H9 (cell line): ENCODE measurements at regions not wholly inside any gene's neighbourhood (a gene's known extent, or its start where the extent isn't known, plus 50 kb on each side); places are given as distances from the start of the nearest gene placed in this dataset.

Source experiments
- DNase-seq: peaks from one replicate; pipeline ENCODE4 v3.0.0-alpha.2; 2017
- H2AFZ ChIP-seq: one replicate; pipeline ENCODE4 v1.6.1; 2013; ENCODE audit warnings: mild to moderate bottlenecking, low read length, control low read depth, moderate library complexity
- H2AK5ac ChIP-seq: 2 replicates; pipeline ENCODE4 v1.6.1; 2013; ENCODE audit warnings: low read length, control low read depth, mixed read lengths; ENCODE audit not compliant: insufficient read length
- H2BK120ac ChIP-seq: one replicate; pipeline ENCODE4 v1.6.1; 2013; ENCODE audit warnings: low read depth, mild to moderate bottlenecking, low read length, control low read depth, inconsistent platforms; ENCODE audit not compliant: poor library complexity, severe bottlenecking
- H2BK12ac ChIP-seq: 2 replicates; pipeline ENCODE4 v1.6.1; 2013; ENCODE audit warnings: low read length, control low read depth, mixed read lengths, low read depth; ENCODE audit not compliant: insufficient read length
- H2BK15ac ChIP-seq: 2 replicates; pipeline ENCODE4 v1.6.1; 2013; ENCODE audit warnings: low read depth, low read length, control low read depth
- H2BK20ac ChIP-seq: one replicate; pipeline ENCODE4 v1.6.1; 2013; ENCODE audit warnings: low read depth, mild to moderate bottlenecking, low read length, control low read depth, inconsistent platforms; ENCODE audit not compliant: poor library complexity, severe bottlenecking
- H2BK5ac ChIP-seq: 2 replicates; pipeline ENCODE4 v1.6.1; 2013; ENCODE audit warnings: low read length, control low read depth, mixed read lengths; ENCODE audit not compliant: insufficient read length
- H3K14ac ChIP-seq: 2 replicates; pipeline ENCODE4 v1.6.1; 2013; ENCODE audit warnings: low read length, control low read depth; ENCODE audit not compliant: insufficient read depth
- H3K18ac ChIP-seq: 2 replicates; pipeline ENCODE4 v1.6.1; 2013; ENCODE audit warnings: low read depth, mild to moderate bottlenecking, mixed read lengths, low read length, control low read depth; ENCODE audit not compliant: insufficient read length
- H3K23ac ChIP-seq: 2 replicates; pipeline ENCODE4 v1.6.1; 2013; ENCODE audit warnings: low read length, control low read depth, mixed read lengths, low read depth; ENCODE audit not compliant: insufficient read length
- H3K23me2 ChIP-seq: 2 replicates; pipeline ENCODE4 v1.6.1; 2013; ENCODE audit warnings: low read depth, mild to moderate bottlenecking, mixed read lengths, low read length, control low read depth; ENCODE audit not compliant: insufficient read length, poor library complexity, severe bottlenecking
- H3K27ac ChIP-seq: 2 replicates; pipeline ENCODE4 v1.5.1; 2013; ENCODE audit warnings: low read length, control low read depth, mixed read lengths, low read depth; ENCODE audit not compliant: insufficient read length
- H3K27me3 ChIP-seq: 2 replicates; pipeline ENCODE4 v1.6.1; 2013; ENCODE audit warnings: low read length, control low read depth, inconsistent platforms; ENCODE audit not compliant: insufficient read depth
- H3K4ac ChIP-seq: 2 replicates; pipeline ENCODE4 v1.6.1; 2013; ENCODE audit warnings: low read depth, mild to moderate bottlenecking, control low read depth, inconsistent platforms, low read length, moderate library complexity
- H3K4me1 ChIP-seq: 2 replicates; pipeline ENCODE4 v1.6.1; 2013; ENCODE audit warnings: low read length, control low read depth, inconsistent platforms; ENCODE audit not compliant: insufficient read depth
- H3K4me2 ChIP-seq: 2 replicates; pipeline ENCODE4 v1.6.1; 2013; ENCODE audit warnings: low read length, control low read depth, mixed read lengths; ENCODE audit not compliant: insufficient read length, insufficient read depth
- H3K56ac ChIP-seq: 2 replicates; pipeline ENCODE4 v1.6.1; 2013; ENCODE audit warnings: low read depth, mild to moderate bottlenecking, mixed read lengths, low read length, control low read depth; ENCODE audit not compliant: insufficient read length
- H3K79me1 ChIP-seq: 2 replicates; pipeline ENCODE4 v1.6.1; 2013; ENCODE audit warnings: low read depth, mild to moderate bottlenecking, moderate library complexity, low read length, control low read depth, inconsistent platforms; ENCODE audit not compliant: insufficient read depth, poor library complexity, severe bottlenecking
- H3K79me2 ChIP-seq: 2 replicates; pipeline ENCODE4 v1.6.1; 2013; ENCODE audit warnings: low read length, control low read depth, inconsistent platforms; ENCODE audit not compliant: insufficient read depth
- H3K9ac ChIP-seq: 2 replicates; pipeline ENCODE4 v1.6.1; 2013; ENCODE audit warnings: low read length, control low read depth, mixed read lengths; ENCODE audit not compliant: insufficient read length; ENCODE audit errors: extremely low read depth
- H3K9me3 ChIP-seq: one replicate; pipeline ENCODE4 v1.6.1; 2013; ENCODE audit warnings: low read depth, low read length, inconsistent platforms; ENCODE audit not compliant: control insufficient read depth
- H3T11ph ChIP-seq: one replicate; pipeline ENCODE4 v1.6.1; 2013; ENCODE audit warnings: mild to moderate bottlenecking, low read length, control low read depth, inconsistent platforms
- H4K20me1 ChIP-seq: one replicate; pipeline ENCODE4 v1.6.1; 2013; ENCODE audit not compliant: control insufficient read depth, insufficient read length, insufficient read depth
- H4K5ac ChIP-seq: 2 replicates; pipeline ENCODE4 v1.6.1; 2013; ENCODE audit warnings: low read depth, mild to moderate bottlenecking, mixed read lengths, low read length, control low read depth; ENCODE audit not compliant: insufficient read length
- H4K8ac ChIP-seq: replicated peaks from 2 replicates; pipeline ENCODE4 v1.6.1; 2013; ENCODE audit warnings: low read length, control low read depth, mixed read lengths, low read depth; ENCODE audit not compliant: insufficient read length
- H4K91ac ChIP-seq: 2 replicates; pipeline ENCODE4 v1.6.1; 2013; ENCODE audit warnings: low read depth, mild to moderate bottlenecking, moderate library complexity, mixed read lengths, low read length, control low read depth; ENCODE audit not compliant: insufficient read length
- H3K27ac Mint-ChIP-seq, 3 experiments: 2 replicates in 2 of 3; 3 replicates in 1 of 3; pipeline ENCODE4 v1.8.0; 2020 to 2021; ENCODE audit warnings: mixed read lengths in 3 of 3, mild to moderate bottlenecking in 1 of 3, moderate library complexity in 1 of 3
- H3K27me3 Mint-ChIP-seq: 2 replicates; pipeline ENCODE4 v1.8.0; 2021; ENCODE audit warnings: low read depth, mild to moderate bottlenecking, moderate library complexity, mixed read lengths
- H3K36me3 Mint-ChIP-seq, 3 experiments: 2 replicates in 2 of 3; 3 replicates in 1 of 3; pipeline ENCODE4 v1.8.0; 2020 to 2021; ENCODE audit warnings: low read depth in 3 of 3, mixed read lengths in 3 of 3; ENCODE audit not compliant: insufficient read depth in 1 of 3
- H3K4me1 Mint-ChIP-seq, 2 experiments: 2 replicates each; pipeline ENCODE4 v1.8.0; 2020; ENCODE audit warnings: mixed read lengths in 2 of 2
- H3K4me3 Mint-ChIP-seq, 2 experiments: 2 replicates in 1 of 2; 3 replicates in 1 of 2; pipeline ENCODE4 v1.8.0; 2020 to 2021; ENCODE audit warnings: mild to moderate bottlenecking in 2 of 2, mixed read lengths in 2 of 2, moderate library complexity in 1 of 2
- H3K9me3 Mint-ChIP-seq, 2 experiments: 2 replicates in 1 of 2; 3 replicates in 1 of 2; pipeline ENCODE4 v1.8.0; 2020; ENCODE audit warnings: mild to moderate bottlenecking in 2 of 2, mixed read lengths in 2 of 2, moderate library complexity in 1 of 2
- WGBS: extraction: QIAGEN DNeasy Blood & Tissue Kit; methylation state at CpG from one replicate; pipeline ENCODE4 v1.1.7; 2013; ENCODE audit warnings: missing lambda C conversion rate, low lambda C conversion rate, mixed read lengths; ENCODE audit not compliant: insufficient read length; ENCODE audit errors: extremely low coverage; 5-methylcytosine and 5-hydroxymethylcytosine counted together
- TF ChIP-seq, protein P1 (sequence below): fragments of 200-600 bp; sonication (generic); conservative IDR thresholded peaks from 3 replicates; pipeline ENCODE4 v1.8.0; 2021; ENCODE audit warnings: antibody characterized with exemption, mild to moderate bottlenecking

DNA sequence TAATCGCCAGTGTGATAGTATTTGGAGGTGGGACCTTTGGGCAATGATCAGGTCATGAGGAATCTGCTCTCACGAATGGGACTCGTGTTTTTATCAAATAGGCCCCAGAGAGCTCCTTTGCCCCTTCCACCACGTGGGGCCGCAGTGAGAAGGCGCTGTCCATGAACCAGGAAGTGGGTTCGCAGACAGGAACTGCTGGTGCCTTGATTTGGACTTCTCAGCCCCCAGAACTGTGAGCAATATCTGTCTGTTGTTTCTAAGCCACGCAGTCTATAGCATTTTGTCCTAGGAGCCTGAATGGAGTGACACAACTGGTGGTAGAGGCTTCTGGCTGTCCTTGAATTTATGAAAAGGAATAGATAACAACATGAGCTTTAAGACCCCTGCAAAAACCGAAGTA is 111.2 kb upstream of the HDAC4 start:
- Histone ChIP-seq H2BK20ac (no peak overlapping the region), H3K23me2 (no peaks in the 10 kb centered on the region), H3K4me2 (no peak overlapping the region), H3K4me1 (no peaks in the 10 kb centered on the region), H2AFZ (no peak overlapping the region), H2BK5ac (no peak overlapping the region), H3T11ph (no peak overlapping the region), H3K56ac (no peak overlapping the region), H3K18ac (no peak overlapping the region), H3K79me1 (no peaks in the 10 kb centered on the region), H4K20me1 (no peaks in the 10 kb centered on the region), H4K5ac (no peak overlapping the region), H3K14ac (no peak overlapping the region), H2AK5ac (no peak overlapping the region), H3K27me3 (no peaks in the 10 kb centered on the region), H3K9ac (no peak overlapping the region), H3K4ac (no peak overlapping the region), H3K9me3 (no peaks in the 10 kb centered on the region), H2BK120ac (no peak overlapping the region), H3K79me2 (no peaks in the 10 kb centered on the region), H2BK15ac (no peak overlapping the region), H3K27ac (no peak overlapping the region), H2BK12ac (no peak overlapping the region), H4K91ac (no peak overlapping the region), H3K23ac (no peak overlapping the region), H4K8ac (no peak overlapping the region)
- Mint-ChIP-seq H3K4me3 (no peak overlapping the region), H3K27ac (no peak overlapping the region), H3K4me1 (peaks cover 2 to 3% of the 10 kb centered on the region in 2 experiments; a peak in 3 of 4 replicates), H3K36me3 (no peaks in the 10 kb centered on the region; a peak in 1 of 7 replicates), H3K9me3 (peaks cover 0 to 5% of the 10 kb centered on the region in 2 experiments; a peak in 2 of 5 replicates), H3K27me3 (peaks cover 9% of the 10 kb centered on the region)
- TF ChIP-seq, protein P1, sequence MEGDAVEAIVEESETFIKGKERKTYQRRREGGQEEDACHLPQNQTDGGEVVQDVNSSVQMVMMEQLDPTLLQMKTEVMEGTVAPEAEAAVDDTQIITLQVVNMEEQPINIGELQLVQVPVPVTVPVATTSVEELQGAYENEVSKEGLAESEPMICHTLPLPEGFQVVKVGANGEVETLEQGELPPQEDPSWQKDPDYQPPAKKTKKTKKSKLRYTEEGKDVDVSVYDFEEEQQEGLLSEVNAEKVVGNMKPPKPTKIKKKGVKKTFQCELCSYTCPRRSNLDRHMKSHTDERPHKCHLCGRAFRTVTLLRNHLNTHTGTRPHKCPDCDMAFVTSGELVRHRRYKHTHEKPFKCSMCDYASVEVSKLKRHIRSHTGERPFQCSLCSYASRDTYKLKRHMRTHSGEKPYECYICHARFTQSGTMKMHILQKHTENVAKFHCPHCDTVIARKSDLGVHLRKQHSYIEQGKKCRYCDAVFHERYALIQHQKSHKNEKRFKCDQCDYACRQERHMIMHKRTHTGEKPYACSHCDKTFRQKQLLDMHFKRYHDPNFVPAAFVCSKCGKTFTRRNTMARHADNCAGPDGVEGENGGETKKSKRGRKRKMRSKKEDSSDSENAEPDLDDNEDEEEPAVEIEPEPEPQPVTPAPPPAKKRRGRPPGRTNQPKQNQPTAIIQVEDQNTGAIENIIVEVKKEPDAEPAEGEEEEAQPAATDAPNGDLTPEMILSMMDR, result no peak
- WGBS, result no CpG with 5 or more reads among the region's 9 CpGs
- DNase-seq, result no peak
